ENCODE measurements at regions not wholly inside any gene's neighbourhood (a gene's known extent, or its start where the extent isn't known, plus 50 kb on each side); places are given as distances from the start of the nearest gene placed in this dataset.

DNA sequence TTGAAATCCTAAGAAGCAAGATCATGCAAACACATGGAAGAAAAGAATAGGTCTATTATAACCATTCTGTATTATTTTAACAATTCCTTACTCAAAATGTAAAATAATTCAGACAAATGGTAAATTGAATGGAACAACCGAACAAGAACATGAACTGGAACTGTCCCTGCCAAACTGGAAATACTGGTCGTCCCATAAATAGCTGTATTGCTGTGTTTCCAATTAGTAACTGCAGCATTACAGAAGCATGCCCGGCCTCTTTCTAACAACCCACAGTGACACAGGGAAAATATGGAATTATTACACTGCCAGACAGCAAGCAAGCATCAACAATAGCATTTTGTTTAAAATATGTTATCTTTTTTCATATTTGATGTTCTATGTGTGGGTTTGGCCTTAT lies 1138.5 kb upstream of the PHF14 start:
- Histone ChIP-seq H3K27me3 (ENCODE audit: control insufficient read depth, insufficient read depth, low read length) (no peaks in the 10 kb centered on the region), H3K4me2 (ENCODE audit: low read length) (no peak overlapping the region), H3K9me3 (ENCODE audit: control insufficient read depth, low read length) (no peaks in the 10 kb centered on the region), H3K4me1 (no peaks in the 10 kb centered on the region), H3K27ac (no peak overlapping the region), H3K79me2 (no peaks in the 10 kb centered on the region), H3K9ac (no peak overlapping the region), H2AFZ (no peak overlapping the region), H3K36me3 (ENCODE audit: control insufficient read depth, insufficient read depth, low read length) (no peaks in the 10 kb centered on the region), H3K4me3 (ENCODE audit: low read depth, low read length) (no peak overlapping the region)
- no peak for TF ChIP-seq CTCF (IDR thresholded peaks at IDR 0.05)

DNA sequence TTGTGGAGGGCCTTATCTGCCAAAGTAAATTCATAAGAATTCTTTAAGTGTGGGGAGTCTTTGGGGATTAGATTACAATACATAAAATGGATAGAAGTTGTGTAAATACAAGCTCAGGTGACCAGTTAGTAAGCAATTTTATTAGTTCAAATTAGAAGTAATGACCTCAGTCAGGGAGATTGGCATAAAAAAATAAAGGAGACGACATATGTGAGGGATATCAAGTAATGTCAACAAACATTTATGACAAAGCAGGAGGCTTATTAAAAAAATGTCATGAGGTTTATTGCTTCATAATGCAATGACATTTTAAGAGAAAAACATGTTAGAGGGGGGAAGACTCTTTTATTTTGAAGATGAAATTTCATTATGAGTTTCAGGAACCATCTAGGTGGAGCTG lies 1137.0 kb upstream of the PHF14 start:
- Histone ChIP-seq H3K9me3 (ENCODE audit: control insufficient read depth, low read length) (no peaks in the 10 kb centered on the region), H3K4me1 (no peaks in the 10 kb centered on the region), H3K27me3 (ENCODE audit: control insufficient read depth, insufficient read depth, low read length) (no peaks in the 10 kb centered on the region), H2AFZ (no peak overlapping the region), H3K4me2 (ENCODE audit: low read length) (no peak overlapping the region), H3K36me3 (ENCODE audit: control insufficient read depth, insufficient read depth, low read length) (no peaks in the 10 kb centered on the region), H3K9ac (no peak overlapping the region), H3K27ac (no peak overlapping the region), H3K4me3 (ENCODE audit: low read depth, low read length) (no peak overlapping the region), H3K79me2 (no peaks in the 10 kb centered on the region)
- no peak for TF ChIP-seq CTCF (IDR thresholded peaks at IDR 0.05)

- H3K4me2 ChIP-seq (ENCODE audit: low read length): no peak overlapping the region
- H3K27ac ChIP-seq: no peak overlapping the region
- no peaks in the 10 kb centered on the region for H3K36me3 ChIP-seq (ENCODE audit: control insufficient read depth, insufficient read depth, low read length)
- H3K9ac ChIP-seq: no peak overlapping the region
- no peaks in the 10 kb centered on the region for H3K9me3 ChIP-seq (ENCODE audit: control insufficient read depth, low read length)
- H3K4me3 ChIP-seq (ENCODE audit: low read depth, low read length): no peak overlapping the region
- H2AFZ ChIP-seq: no peak overlapping the region
- H3K79me2 ChIP-seq: no peaks in the 10 kb centered on the region
- H3K4me1 ChIP-seq: no peaks in the 10 kb centered on the region
- no peak for TF ChIP-seq CTCF (IDR thresholded peaks at IDR 0.05)
- no peaks in the 10 kb centered on the region for H3K27me3 ChIP-seq (ENCODE audit: control insufficient read depth, insufficient read depth, low read length)
These were observed 1131.4 kb upstream of the PHF14 start for GRCh38 chr7:9842301-9842700.

DNA sequence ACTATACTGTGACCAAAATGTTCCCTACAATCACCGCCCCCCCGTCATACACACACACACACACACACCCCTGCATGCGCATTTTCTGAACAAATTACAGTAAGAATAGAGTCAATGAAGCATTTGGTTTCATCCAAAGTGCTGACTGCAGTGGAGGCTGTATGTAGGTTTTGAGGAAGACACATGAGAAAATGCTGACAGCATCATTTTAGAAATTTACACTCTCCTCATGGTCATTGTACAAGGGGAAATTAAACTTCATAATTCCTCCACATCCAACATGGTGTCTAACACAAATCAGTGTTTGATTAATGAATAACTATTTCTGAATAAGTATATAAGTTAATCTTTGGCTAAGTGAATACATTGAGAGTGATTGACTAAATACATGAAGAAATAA lies 1126.8 kb upstream of the PHF14 start:
- H3K27ac ChIP-seq: no peak overlapping the region
- no peaks in the 10 kb centered on the region for H3K36me3 ChIP-seq (ENCODE audit: control insufficient read depth, insufficient read depth, low read length)
- no peak overlapping the region for H3K4me2 ChIP-seq (ENCODE audit: low read length)
- H3K9ac ChIP-seq: no peak overlapping the region
- no peak for TF ChIP-seq CTCF (IDR thresholded peaks at IDR 0.05)
- no peaks in the 10 kb centered on the region for H3K9me3 ChIP-seq (ENCODE audit: control insufficient read depth, low read length)
- no peak overlapping the region for H3K4me3 ChIP-seq (ENCODE audit: low read depth, low read length)
- H3K27me3 ChIP-seq (ENCODE audit: control insufficient read depth, insufficient read depth, low read length): no peaks in the 10 kb centered on the region
- H3K79me2 ChIP-seq: no peaks in the 10 kb centered on the region
- no peak overlapping the region for H2AFZ ChIP-seq
- no peaks in the 10 kb centered on the region for H3K4me1 ChIP-seq

- no peaks in the 10 kb centered on the region for H3K27me3 ChIP-seq (ENCODE audit: control insufficient read depth, insufficient read depth, low read length)
- TF ChIP-seq CTCF (IDR thresholded peaks at IDR 0.05): no peak
- H3K9me3 ChIP-seq (ENCODE audit: control insufficient read depth, low read length): no peaks in the 10 kb centered on the region
- no peaks in the 10 kb centered on the region for H3K4me1 ChIP-seq
- H3K79me2 ChIP-seq: no peaks in the 10 kb centered on the region
- no peak overlapping the region for H3K27ac ChIP-seq
- no peak overlapping the region for H3K9ac ChIP-seq
- no peak overlapping the region for H3K4me3 ChIP-seq (ENCODE audit: low read depth, low read length)
- H3K36me3 ChIP-seq (ENCODE audit: control insufficient read depth, insufficient read depth, low read length): no peaks in the 10 kb centered on the region
- H2AFZ ChIP-seq: no peak overlapping the region
- H3K4me2 ChIP-seq (ENCODE audit: low read length): no peak overlapping the region
These were observed 1119.1 kb upstream of the PHF14 start for GRCh38 chr7:9854605-9855004.

Data from parathyroid adenoma (tissue), 2 donors.